Muscle of back (tissue), 3 donors: ENCODE measurements at regions not wholly inside any gene's neighbourhood (a gene's known extent, or its start where the extent isn't known, plus 50 kb on each side); places are given as distances from the start of the nearest gene placed in this dataset.

Experiments used
- DNase-seq, 3 donors: peaks; one replicate each; pipeline versions ENCODE4 v3.0.0 to v3.0.0-alpha.2; 2013

GRCh38 chr18:38619129-38619528, 1053.5 kb upstream of the CELF4 start:
- no peak for DNase-seq

GRCh38 chr18:38616306-38616705, 1050.7 kb upstream of the CELF4 start:
- peak in 2 of 3 donors; percentile 28 to 35 for DNase-seq

DNA sequence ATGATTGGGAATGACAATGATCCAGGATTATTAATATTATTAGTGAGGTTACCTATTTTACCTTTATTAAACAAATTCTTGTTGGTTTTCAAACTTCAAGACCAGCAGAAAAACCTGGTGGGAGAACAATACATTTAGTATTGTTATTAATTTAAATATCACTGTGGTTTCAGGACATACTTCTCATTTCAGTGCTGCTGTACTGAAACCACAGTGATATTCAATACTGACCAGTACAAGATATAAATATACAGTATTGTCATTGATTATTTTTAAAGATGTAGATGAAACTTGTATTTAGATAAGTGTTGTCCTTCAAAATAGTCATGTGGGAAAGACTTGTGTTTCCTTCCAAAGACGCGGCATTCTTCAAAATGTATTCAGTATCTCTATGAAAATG, 1047.3 kb upstream of the CELF4 start:
- DNase-seq: no peak

GRCh38 chr18:38611036-38611964, 1045.7 kb upstream of the CELF4 start:
- DNase-seq: peak in 2 of 3 donors; percentile 14 to 18

DNA sequence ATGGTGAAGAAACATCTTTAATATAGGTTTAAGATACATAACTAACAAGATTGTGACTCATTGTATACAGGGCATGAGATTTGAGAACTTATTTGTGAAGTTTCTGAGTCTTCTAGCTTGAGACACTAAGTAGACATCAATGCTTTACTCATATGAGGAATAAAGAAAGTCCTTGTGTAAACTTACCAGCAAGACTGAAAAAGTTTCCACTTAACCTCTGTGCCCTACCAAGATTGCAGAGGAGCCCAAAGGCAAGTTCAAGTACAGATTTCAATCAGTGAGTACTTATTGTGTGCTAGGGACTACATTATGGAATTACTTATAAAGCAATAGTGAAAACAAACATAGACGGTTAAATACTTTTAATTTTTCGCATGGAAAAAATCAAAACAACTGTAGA, 1041.2 kb upstream of the CELF4 start:
- DNase-seq: no peak

GRCh38 chr18:38602341-38602740, 1036.7 kb upstream of the CELF4 start:
- no peak for DNase-seq

- DNase-seq: no peak
Measured at GRCh38 chr18:38587571-38587970, 1022.0 kb upstream of the CELF4 start.

DNA sequence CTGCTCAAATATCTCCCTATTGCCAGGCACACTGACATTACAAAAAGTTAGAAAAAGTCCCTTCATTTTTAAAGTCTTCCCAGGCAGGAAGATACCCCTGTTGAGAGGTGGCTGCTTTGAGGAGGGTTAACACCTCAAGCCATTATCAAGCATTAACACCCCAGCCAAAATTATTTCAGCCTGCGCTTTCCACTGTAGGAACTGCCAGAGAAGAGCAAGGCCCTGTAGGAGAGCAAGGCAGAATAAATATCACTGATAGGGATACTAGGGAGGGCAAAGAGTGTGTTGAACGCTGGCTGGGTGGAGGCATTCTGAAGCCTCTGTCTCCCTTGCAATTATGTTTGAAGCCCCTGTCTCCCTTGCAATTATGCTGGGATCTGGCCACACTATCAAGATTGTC, 1020.7 kb upstream of the CELF4 start:
- DNase-seq: no peak

GRCh38 chr18:38579764-38580163, 1014.2 kb upstream of the CELF4 start:
- no peak for DNase-seq

GRCh38 chr18:38576916-38577315, 1011.3 kb upstream of the CELF4 start:
- DNase-seq: no peak

- DNase-seq: no peak
Measured at GRCh38 chr18:38576349-38576748, 1010.8 kb upstream of the CELF4 start.

DNA sequence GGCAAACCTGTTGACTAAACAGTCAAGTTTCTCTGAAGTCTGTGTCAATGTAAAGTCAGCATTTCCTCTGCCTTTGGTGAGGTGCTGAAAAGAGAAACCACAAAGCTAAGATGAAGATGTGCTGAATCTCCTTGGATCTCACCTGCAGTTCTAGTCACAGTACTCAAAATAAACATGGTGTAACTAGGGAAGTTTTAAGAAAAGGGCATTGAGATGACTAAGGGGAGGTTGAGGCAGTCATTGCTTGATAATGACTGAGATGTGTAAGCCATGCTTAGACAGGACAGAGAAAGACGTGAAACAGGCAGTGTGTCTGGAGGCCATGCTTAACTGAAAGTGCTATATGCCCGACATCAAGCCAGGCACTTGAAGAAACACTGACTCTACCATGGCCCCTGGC, 1010.0 kb upstream of the CELF4 start:
- no peak for DNase-seq

DNA sequence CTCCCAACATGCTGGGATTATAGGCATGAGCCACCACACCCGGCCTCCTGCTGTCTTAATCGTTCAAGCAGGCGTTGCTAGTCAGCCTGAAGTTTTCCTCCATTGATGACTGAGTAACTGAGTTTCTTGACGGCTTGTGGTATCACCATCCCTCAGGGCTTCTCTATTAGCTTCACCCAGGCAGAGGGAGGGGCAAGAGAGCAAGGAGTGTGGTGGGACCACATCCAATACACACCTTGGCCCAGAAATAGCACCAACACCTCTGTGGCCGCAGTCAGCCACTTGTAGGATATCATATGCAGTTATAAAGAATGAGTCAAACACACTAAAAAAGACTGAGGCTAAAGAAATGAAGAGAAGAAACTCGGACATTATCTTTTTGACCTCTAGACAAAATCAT, 1009.4 kb upstream of the CELF4 start:
- DNase-seq: no peak

DNA sequence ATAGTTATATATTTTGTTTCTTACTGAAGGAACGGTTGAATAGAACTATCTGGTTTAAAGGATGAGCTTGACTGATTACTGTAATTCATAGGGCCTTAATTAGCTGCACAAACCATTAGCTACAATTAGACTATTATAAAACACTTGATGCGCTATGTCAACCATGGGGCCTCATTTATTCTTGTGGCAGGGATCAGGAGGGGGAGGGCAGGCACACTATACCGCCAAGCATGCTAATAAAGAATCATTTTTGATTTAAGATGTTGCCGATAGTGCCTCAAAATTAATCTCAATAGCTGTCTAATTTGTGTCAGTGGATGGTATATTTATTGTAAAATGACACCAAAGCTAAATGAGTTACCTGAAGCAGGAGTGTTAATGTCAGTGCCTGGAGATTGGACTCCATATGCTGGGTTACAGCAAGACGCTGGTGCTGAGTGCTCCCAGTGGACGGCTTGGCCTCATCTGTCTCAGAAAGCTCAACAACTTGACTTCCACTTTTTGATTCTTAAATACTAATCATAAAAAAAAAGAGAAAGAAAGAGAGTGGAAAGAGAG, 1007.0 kb upstream of the CELF4 start:
- DNase-seq: no peak

- peak in 2 of 3 donors; percentile 3 to 27 for DNase-seq
Measured at GRCh38 chr18:38571651-38572050, 1006.1 kb upstream of the CELF4 start.

- no peak for DNase-seq
Measured at GRCh38 chr18:38565513-38565912, 999.9 kb upstream of the CELF4 start.

- DNase-seq: no peak
Measured at GRCh38 chr18:38563396-38563980, 997.9 kb upstream of the CELF4 start.

DNA sequence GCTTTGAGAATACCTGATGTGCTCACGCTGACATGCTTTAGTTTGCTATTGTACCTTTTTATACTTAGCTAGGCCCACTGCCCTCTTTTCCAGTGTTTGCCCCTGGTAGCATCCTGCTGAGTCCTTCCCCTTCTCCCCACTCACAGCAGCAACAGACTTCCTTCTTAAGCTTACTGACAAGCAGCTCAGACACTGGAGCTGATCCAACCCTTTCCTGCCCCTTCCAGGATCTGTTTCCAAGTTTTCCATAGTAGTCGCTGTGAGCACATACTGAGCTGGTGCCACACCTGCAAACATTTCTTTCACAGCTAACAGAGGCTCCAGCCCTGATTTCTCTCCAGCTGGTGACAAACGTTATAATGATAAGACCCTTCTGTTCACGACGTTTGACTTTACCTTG, 991.4 kb upstream of the CELF4 start:
- peak in 2 of 3 donors; percentile 24 for DNase-seq

DNA sequence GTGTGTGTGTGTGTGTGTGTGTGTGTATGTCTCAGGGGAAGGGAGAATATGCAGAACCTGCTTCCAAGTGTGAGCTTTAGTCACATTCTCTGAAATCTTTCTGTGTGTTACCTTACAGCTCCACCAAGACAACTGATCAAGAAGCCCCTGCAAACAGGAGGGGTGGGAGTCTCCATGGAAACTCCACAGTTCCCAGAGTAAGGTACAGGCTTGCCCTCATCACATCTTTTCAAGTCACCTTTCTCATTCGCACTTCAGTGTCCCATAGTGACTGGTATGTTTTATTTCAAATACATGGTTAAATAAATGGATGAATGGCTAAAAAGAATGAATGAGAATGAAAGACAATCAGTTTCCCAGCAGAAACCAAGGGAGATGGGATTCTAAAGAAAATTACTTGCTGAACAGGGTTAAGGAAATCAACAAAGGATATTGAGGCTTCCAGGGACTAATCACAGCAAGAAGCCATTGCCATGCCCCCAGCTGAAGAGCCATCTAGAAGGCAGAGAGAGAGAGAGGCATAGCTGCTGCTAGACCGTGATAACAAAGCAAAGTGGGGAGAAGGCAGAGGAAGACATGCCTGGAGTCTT, 987.2 kb upstream of the CELF4 start:
- DNase-seq: no peak

GRCh38 chr18:38551881-38552280, 986.3 kb upstream of the CELF4 start:
- DNase-seq: peak in 1 of 3 donors; percentile 20

GRCh38 chr18:38545071-38545470, 979.5 kb upstream of the CELF4 start:
- DNase-seq: no peak

DNA sequence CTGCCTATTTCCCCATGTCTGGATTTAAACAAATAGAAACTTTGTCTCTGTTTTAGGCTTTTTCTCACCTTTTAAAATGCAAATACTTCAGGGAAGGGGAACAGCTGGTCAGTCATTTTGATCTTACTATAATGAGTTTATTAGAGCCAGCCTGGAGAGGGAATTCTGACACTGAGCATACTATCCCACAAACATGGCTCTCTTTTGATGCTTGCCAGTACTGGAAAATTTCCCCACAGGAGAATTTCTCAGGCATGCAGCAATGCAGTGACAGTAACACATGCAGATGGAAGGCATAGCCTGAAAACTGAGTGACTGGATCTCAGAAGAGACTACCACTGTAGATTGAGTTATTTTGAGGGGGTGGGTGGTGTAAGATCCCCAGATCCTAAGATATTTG, 974.3 kb upstream of the CELF4 start:
- DNase-seq: no peak

DNA sequence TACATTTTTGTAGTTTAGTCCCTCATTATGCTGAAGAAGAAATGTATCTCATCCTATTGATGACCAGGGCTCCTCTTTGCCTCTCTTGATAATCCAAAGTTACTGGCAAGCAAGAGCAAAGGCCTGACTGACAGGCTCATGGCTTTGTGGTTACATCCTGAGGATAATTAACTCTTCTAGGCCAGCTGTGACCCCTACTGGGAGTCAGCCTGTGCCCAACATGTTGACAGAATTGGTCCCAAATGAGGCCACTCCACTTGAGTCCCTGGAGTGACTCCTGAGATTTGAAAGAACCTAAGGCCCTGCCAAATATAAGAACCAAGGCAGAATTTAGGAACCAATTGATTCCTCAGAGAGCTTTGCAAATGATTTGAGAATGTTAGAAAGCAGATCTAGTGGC, 973.8 kb upstream of the CELF4 start:
- DNase-seq: no peak
